Hematopoietic multipotent progenitor cell treated with erythropoietin and hydrocortisone succinate and interleukin-3 and kit ligand, for 6 days (in vitro differentiated cells): ENCODE measurements at regions not wholly inside any gene's neighbourhood (a gene's known extent, or its start where the extent isn't known, plus 50 kb on each side); places are given as distances from the start of the nearest gene placed in this dataset.

Experiments
- DNase-seq: peaks from one replicate; pipeline ENCODE4 v3.0.0-alpha.2; 2015

- no peak for DNase-seq
Observed at GRCh38 chr6:9437836-9438235, 977.0 kb downstream of the TFAP2A start.

GRCh38 chr6:9435281-9435680 lies 979.6 kb downstream of the TFAP2A start:
- DNase-seq, result no peak

- no peak for DNase-seq
Observed at GRCh38 chr6:9431945-9432344, 982.9 kb downstream of the TFAP2A start.

GRCh38 chr6:9428421-9429172 lies 986.3 kb downstream of the TFAP2A start:
- no peak for DNase-seq

- DNase-seq, result no peak
Observed at GRCh38 chr6:9422138-9422537, 986.8 kb upstream of the SLC35B3 start.

- DNase-seq, result no peak
Observed at GRCh38 chr6:9420316-9421015, 985.1 kb upstream of the SLC35B3 start.

- no peak for DNase-seq
Observed at GRCh38 chr6:9417400-9417799, 982.1 kb upstream of the SLC35B3 start.

- DNase-seq, result peak; percentile 62
Observed at GRCh38 chr6:9412951-9413559, 977.7 kb upstream of the SLC35B3 start.

- DNase-seq, result no peak
Observed at GRCh38 chr6:9409126-9409525, 973.8 kb upstream of the SLC35B3 start.

- DNase-seq, result no peak
Observed at GRCh38 chr6:9408402-9409117, 973.2 kb upstream of the SLC35B3 start.

GRCh38 chr6:9405825-9406224 lies 970.5 kb upstream of the SLC35B3 start:
- DNase-seq, result no peak

- no peak for DNase-seq
Observed at GRCh38 chr6:9405369-9405768, 970.0 kb upstream of the SLC35B3 start.

GRCh38 chr6:9404351-9405146 lies 969.2 kb upstream of the SLC35B3 start:
- DNase-seq, result no peak

- no peak for DNase-seq
Observed at GRCh38 chr6:9403736-9404135, 968.4 kb upstream of the SLC35B3 start.

GRCh38 chr6:9401960-9402359 lies 966.6 kb upstream of the SLC35B3 start:
- no peak for DNase-seq

- no peak for DNase-seq
Observed at GRCh38 chr6:9399916-9400315, 964.6 kb upstream of the SLC35B3 start.

- no peak for DNase-seq
Observed at GRCh38 chr6:9398767-9399373, 963.5 kb upstream of the SLC35B3 start.

- no peak for DNase-seq
Observed at GRCh38 chr6:9398071-9398766, 962.9 kb upstream of the SLC35B3 start.

- DNase-seq, result no peak
Observed at GRCh38 chr6:9388596-9388995, 953.3 kb upstream of the SLC35B3 start.

- no peak for DNase-seq
Observed at GRCh38 chr6:9380568-9380967, 945.2 kb upstream of the SLC35B3 start.

GRCh38 chr6:9373308-9373707 lies 938.0 kb upstream of the SLC35B3 start:
- no peak for DNase-seq

GRCh38 chr6:9370480-9370879 lies 935.1 kb upstream of the SLC35B3 start:
- DNase-seq, result no peak
